ENCODE measurements at regions not wholly inside any gene's neighbourhood (a gene's known extent, or its start where the extent isn't known, plus 50 kb on each side); places are given as distances from the start of the nearest gene placed in this dataset.
"Not testable (repeated sequence)": the region's sequence is repeated elsewhere in the genome, so short reads cannot be mapped to it uniquely, and the experiment has no call there.

DNA sequence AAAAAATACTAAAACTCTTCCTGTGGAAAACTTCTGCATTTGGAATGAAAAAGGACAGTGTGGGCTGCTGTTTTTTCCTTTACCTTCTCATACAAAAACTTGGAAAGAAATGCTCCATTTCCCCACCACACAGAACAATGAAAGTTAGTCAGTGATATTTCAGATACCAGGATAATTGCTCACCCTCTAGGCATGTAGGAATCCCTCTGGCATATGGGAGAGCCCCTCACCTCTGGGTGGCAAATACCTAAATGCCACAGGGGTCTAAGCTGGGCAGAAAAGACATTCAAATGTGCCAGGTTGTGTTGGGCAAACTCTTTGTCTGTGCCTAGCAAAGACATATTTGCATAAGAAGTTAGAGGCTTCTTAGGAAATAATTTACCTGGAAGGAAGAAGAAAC lies 560.3 kb upstream of the NR2F2 start:
- ATAC-seq, result no peak
- intact Hi-C loops (cut with DNase I), result no loop called here
- DNase-seq, result no peak

DNA sequence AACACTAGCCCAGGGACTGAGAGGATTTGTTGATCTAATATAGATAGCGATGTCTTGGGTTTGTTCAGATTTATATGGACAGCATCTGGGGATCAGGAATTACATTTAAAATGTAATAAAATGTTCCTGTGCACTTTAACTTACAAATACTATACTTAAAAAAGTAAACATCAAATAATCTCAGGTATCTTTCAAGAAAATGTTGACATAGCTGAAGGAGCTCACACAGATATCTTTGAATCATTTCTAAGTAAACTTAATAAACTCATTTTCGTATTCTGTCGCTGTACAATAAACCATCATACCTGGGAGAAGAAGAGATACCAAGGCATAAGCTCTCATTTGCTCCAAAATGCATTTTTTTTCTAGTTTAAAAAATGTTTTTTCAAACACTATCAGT lies 557.5 kb upstream of the NR2F2 start:
- ATAC-seq (no peak), DNase-seq (no peak)
- intact Hi-C loops (cut with DNase I), result no loop called here

DNA sequence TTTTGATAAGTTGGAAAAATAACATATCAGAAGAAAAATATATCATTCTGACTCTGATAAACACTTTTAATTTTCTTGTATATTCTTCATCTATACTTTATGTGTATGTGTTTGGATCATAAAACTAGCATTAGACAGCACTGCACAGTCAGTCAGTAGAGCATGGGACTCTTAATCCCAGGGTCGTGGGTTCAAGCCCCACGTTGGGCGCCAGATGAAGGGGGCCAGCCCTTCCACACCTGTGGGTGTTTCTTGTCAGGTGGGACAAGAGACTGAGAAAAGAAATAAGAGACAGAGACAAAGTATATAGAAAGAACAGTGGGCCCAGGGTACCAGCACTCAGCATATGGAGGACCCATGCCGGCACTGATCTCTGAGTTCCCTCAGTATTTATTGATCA lies 546.0 kb upstream of the NR2F2 start:
- intact Hi-C loops (cut with DNase I), result no loop called here
- ATAC-seq, result no peak
- DNase-seq, result no peak

DNA sequence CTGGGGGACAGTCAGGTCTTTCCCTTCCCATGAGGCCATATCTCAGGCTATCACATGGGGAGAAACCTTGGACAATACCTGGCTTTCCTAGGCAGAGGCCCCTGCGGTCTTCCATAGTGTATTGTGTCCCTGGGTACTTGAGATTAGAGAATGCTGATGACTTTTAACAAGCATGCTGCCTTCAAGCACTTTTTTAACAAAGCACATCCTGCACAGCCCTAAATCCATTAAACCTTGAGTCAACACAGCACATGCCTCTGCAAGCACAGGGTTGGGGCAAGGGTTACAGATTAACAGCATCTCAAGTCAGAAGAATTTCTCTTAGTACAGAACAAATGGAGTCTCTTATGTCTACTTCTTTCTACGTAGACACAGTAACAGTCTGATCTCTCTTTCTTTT lies 545.2 kb upstream of the NR2F2 start:
- ATAC-seq; intact Hi-C loops (cut with DNase I); DNase-seq: not testable (repeated sequence)

DNA sequence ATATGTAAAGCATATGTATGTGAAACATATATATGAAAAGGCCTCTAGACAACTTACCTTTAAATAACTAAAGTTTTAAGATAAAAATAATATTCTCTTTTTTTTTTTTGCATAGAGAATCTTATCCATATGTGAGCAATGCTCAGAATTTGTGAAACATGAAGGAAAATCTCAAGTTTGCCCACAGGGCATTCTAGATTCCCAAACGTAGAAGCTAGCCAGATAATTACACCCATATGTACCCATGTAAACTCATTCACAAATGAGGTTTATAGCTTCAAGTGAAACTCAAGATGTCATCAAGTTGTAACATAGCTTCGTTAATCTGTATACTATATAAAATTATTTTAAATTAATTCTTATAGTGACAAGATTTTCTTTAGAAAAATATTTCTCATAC lies 537.3 kb upstream of the NR2F2 start:
- intact Hi-C loops (cut with DNase I), result no loop called here
- no peak for DNase-seq
- no peak for ATAC-seq

DNA sequence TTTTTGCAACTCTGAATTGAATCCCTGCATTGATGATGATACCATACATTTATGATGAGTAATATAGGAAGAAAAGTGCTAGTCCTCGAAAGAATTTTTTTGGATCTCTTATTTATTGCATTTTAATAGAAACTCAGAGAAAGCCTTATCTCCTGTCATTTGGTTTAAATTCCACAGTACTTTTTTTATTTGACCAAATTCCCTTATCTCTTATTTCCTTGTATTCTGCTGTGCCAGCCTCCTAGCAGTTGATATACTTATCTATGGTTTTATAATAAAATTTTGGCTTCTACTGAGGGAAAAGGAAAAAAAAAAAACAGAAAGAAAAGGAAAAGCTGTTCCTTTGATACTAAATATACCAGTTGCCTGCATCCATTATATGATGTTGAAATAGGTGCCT lies 535.1 kb upstream of the NR2F2 start:
- ATAC-seq (no peak), DNase-seq (no peak)
- intact Hi-C loops (cut with DNase I), result no loop called here

DNA sequence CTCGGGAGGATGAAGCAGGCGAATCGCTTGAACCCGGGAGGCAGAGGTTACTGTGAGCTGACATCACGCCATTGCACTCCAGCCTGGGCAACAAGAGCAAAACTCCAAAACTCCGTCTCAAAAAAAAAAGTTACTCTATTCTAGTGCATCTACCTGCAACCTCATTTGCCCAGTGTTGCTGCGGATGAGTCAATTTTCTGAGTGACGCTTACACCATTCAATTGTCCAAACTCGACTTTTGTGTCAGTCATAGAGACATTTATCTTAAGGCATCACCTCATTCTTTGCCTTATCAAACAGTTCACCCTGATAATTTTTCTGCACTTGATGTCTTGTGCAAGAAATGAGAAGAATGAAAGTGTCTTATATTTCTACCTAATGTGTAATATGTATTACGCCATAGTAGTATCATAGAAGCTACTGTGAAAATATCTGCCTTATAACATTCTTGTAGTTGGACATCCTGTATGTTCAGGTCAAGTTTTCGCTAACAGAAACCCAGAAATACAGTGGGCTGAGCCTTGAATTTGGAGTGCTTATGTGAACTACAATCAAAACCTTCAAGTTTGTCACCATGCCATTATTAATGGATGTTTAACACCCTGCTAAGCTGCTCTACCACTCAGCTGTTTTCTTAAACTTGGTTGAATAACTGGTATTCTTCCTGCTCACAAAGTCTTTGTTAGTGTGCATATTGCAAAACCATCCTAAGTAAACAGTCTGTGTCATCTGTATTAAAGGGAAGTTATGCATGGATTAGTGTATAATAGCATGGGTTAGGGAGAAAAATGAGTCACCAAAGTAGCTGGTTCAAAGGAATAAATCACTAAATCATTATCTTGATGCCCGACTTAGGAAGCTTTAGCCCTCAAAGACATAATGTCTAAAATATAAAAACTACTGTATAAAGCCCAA lies 531.0 kb upstream of the NR2F2 start:
- no peak for ATAC-seq
- no peak for DNase-seq
- intact Hi-C loops (cut with DNase I), result no loop called here

DNA sequence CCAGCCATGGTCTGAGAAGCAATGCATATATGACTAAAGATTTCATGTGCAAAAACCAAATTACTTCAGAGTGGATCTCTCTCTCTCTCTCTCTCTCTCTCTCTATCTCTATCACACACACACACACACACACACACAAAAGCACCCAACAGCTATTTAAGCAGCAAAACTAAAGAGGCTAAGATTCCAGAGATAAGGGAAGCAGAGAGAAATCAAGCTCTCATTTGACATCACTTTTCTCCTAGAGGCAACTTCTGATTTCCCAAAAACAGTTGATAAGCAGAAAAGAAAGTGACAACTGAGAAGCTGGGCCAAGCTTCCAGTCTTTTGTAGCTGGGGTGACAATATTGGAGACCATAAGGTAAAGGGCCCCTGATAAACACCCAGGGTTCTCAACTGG lies 526.0 kb upstream of the NR2F2 start:
- ATAC-seq, result no peak

DNA sequence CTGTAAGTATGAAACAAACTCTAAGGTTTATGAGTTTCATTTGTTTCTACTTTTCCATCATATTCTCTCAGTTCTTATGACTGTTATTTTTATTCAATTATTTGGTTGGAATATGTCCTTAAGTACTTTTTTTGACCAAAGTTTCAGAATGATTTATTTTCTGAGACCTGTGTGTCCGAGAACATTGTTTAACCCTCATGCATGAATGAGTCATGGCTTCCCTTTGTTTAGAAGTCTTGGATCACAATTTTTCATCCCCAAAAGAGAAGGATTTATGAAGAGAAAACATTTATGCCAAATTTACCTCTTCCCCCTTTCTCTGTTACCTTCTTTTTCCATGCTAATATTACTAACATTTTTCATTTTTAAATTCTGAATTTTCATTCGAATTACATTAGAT lies 518.0 kb upstream of the NR2F2 start:
- ATAC-seq, result no peak
- no peak for DNase-seq
- intact Hi-C loops (cut with DNase I), result no loop called here

More for the DNA sequence above, 526.0 kb upstream of the NR2F2 start:
- no peak for DNase-seq
- intact Hi-C loops (cut with DNase I), result no loop called here

DNA sequence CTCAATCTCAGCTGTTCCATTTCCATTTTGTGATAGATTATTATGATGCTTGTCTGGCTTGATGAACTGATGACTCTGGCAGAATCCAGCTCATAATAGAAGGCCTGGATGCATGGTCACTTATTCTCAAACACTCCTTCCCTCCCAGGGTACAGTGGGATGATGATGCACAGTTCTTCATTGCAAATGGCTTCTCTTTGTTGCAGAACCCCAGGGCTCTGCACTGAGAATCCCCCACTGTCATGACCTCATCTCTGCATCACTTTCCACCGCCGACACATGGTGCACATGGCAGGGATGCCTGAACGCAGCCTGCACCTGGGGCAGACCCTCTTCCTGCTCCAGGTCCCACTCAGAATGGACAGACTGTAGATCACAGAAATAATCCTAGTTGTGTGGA lies 515.6 kb upstream of the NR2F2 start:
- DNase-seq (no peak), ATAC-seq (no peak)
- intact Hi-C loops (cut with DNase I), result no loop called here

DNA sequence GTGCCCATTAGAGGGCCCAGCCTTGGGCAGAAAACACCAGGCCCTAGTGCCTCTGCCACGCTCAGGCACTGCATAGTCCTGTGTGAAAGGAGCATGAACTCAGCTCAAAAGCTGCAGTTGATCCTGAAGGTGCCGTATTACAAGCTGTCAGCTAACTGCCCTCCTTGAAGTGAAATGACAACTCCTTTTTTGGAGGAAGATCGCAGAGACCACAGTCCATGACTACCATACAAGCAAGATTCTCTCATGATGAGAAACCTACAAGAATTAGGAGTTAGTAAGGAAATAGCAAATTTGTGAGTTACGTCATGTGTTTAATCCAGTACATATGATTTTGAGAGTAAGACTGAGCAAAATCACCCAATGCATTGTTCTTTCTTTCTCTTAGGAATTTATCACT lies 513.9 kb upstream of the NR2F2 start:
- ATAC-seq (no peak), DNase-seq (no peak)
- intact Hi-C loops (cut with DNase I), result no loop called here

DNA sequence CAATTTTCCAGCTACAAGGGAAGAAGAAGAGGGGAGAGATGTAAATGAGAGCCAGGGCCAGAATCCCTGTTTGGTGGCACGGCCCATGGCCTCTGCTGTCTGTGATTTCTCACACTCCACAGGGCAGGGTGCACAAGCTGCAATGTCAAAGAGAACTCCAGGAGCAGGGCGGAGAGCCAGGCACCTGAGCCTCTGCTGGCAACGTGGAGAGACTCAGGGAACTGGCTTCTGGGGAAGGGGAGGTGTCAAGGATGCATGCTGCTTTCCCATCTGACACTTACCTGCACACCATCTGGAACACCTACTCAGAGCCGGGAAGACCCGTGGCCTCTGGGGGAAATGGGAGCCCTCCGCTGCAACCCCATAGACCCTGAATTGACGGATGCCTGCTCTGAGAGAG lies 507.5 kb upstream of the NR2F2 start:
- DNase-seq (no peak), ATAC-seq (peak in 1 of 2 donors; percentile 39)
- intact Hi-C loops (cut with DNase I), result loop anchor here in 1 of 2 donors (10.0 kb wide), 1 partner anchor 222 kb away; no protein-coding TSS in a partner anchor

DNA sequence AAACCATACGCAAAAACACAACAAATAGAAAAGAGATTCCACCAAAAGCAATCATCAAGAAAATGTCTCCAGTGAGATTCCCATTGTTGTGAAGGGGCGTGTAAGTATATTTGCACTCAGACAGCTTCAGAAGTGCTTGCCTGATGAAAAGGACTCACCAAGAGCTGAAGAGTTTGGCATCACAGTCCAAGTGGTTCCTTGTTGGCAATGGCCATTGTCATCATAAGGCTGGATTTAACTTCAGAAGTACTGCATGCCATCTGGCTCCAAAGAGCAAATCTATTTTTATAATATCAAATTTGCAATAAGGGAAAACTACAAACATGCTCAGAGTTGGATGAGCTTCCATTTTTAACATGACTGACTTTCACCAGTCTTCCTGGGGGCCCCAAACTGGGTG lies 505.3 kb upstream of the NR2F2 start:
- ATAC-seq (peak; percentile 19 to 60), DNase-seq (no peak)
- intact Hi-C loops (cut with DNase I), result loop anchor here in 1 of 2 donors (10.0 kb wide), 1 partner anchor 220 kb away; no protein-coding TSS in a partner anchor

DNA sequence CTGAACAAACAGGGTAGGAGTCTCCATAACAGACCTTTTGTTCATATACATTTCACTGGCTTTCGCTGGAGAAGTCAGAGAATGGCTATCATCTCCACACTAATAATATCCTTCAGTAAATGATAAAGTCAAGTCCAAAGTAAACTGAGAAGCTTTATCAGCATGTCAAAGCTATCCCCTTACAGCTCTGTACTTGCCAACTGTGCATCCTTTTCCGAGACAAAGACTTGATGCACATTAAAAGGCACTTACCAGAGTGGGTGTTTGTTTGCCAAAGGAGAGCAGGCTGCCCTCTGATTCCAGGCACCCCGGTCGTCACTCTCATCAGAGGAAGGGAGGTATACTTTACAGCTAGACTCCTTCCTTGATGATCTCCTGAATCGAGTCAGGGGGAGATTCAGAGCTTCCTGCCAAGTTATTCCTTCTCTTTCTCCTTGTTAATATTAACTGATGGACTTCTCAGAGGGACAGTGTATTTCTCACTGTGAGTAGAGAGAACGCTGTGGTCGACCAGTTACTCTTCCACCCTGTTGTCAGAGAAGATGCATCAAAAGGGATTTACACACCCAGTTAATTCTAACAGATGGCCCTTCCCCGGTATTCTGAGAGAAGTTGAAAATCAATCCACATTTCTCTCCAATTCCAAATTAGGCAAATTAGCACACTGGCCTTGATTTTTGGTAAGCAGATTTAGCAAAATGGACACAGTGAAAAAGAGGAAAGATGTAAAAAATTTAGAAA lies 504.7 kb upstream of the NR2F2 start:
- intact Hi-C loops (cut with DNase I), result loop anchor here in 1 of 2 donors (10.0 kb wide), 1 partner anchor 219 kb away; no protein-coding TSS in a partner anchor
- ATAC-seq (peak; percentile 44 to 74), DNase-seq (no peak)

DNA sequence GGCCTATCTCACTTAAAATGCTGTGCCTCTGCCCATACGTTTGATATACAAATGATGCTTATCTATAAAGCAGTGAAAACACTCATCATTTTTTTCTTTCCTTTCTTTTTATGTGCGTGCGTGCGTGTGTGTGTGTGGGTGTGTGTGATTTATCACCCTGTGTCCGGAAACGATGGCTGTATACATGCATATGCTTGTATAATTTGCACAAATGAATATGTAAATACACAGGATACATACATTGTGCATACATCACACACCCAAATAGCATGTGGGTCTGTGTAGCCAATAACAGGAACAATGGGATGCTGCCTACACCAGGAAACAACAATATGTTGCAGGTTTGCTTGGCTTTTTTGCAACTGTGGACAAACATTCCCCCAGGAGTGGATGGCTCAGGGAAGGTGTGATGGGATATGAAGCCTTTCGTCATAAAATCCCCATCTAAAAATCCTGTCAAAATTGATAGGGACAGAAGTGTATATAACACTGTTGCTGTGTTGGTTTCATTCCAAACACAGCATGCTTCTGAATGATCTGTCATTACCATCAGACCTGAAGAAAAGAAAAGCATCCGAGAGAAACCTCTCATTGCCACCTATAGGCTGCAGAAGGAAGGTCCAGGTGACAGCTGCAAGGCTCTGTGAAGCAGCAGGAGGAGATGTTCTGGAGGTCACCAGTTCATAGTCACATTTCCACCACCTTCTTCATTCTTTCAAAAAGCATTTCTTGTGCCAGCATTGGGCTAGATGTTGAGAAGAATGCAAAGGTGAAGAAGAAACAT lies 503.9 kb upstream of the NR2F2 start:
- DNase-seq, result no peak
- ATAC-seq, result no peak
- intact Hi-C loops (cut with DNase I), result loop anchor here in 1 of 2 donors (10.0 kb wide), 1 partner anchor 218 kb away; no protein-coding TSS in a partner anchor

DNA sequence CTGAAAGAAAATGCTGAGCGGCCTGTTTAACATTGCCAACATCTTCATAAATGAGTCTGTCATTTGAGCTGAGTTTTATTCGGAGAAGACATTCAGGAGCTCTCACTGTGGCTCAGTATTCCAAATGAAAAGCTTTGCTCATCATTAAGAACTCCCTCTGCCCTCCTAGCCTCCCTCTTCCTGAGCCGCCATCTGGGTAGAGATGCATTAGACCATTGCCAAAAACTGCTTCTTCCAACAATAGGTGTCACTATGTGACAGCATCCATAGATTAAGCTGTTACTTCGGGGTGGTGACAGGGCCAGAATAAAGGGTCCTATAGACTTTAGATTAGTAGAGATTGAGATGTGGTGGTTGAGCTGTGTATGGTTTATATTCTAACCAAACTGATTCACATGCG lies 501.4 kb upstream of the NR2F2 start:
- DNase-seq (no peak), ATAC-seq (no peak)
- intact Hi-C loops (cut with DNase I), result loop anchor here in 1 of 2 donors (10.0 kb wide), 1 partner anchor 216 kb away; no protein-coding TSS in a partner anchor

DNA sequence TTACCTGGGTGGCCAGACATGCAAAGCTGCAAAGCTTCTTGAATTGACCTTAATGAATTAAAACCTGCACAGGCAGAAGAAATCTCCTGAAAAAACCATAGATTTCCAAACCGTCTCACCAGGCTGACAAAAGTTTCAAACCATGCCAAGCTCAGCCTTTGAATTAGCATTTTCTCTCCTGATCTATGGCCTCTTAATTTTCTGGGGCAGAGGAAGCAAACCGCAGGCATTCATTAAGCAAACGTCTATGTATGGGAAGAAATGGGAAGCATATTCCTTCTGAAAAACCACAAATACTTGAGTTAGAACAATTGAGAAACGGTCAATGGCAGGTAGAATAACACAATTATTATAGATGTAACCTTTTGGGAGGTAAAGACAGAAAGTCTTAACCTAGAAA lies 500.2 kb upstream of the NR2F2 start:
- DNase-seq, result no peak
- no peak for ATAC-seq
- intact Hi-C loops (cut with DNase I), result no loop called here

DNA sequence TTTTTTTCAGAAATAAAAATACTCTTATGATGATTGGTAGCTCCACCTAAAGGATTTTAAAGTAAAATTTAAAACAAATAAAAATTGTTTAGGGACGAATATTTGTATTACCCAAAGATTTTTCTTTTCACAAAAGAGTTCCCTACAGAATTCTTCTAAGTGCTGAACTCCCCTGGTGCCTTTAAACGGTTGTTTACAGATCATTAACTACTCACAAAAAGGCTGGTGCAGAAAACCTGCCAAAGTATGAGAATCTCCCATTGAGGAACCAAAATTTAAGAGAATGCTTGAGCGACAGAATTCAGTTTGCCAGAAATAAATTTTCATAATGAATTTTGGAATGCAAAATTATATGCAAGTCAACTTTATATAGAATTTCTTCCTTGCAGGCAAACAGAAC lies 497.8 kb upstream of the NR2F2 start:
- DNase-seq (no peak), ATAC-seq (no peak)
- intact Hi-C loops (cut with DNase I), result no loop called here

DNA sequence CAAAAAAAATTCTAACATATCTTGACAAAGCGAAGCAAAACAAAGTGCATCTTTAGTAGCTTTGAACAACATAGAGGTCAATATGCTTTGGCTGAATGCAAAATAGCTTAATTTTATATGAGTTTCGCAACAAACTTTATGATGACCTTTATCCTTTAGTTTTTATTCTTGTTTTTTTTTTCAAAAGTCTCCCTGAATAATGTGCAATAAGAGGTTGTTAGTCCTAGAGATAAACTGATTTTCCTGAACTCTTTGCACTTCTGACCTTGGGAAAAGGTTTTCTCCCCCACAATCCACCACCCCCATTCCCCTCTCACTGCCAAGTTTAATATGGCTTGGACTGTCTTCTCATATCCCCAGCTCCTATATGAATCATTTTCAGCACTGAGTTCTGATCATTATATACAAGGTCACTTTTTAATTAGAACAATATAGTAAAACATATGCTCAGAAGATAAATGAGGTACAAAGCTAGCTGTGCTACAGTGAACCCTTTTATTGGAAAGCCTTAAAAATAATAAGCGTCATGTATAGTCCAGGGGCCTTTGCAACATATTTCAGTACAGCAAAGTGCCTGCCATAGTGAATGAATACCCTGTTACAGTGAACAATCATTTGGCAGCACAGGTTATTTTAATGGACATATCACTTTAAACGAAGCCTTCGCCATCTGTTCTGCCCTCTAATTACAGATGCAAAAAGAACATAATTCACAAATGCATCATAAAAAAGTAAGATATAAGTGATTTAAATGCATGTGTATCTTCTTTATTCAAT lies 496.3 kb upstream of the NR2F2 start:
- DNase-seq, result no peak
- intact Hi-C loops (cut with DNase I), result no loop called here
- no peak for ATAC-seq

Measured in left cardiac atrium (tissue), 4 donors.